A673 (cell line): ENCODE measurements at regions not wholly inside any gene's neighbourhood (a gene's known extent, or its start where the extent isn't known, plus 50 kb on each side); places are given as distances from the start of the nearest gene placed in this dataset.

Experiments used
- EZH2 ChIP-seq: fragments of 200-600 bp; sonication (generic); IDR thresholded peaks from 2 replicates; pipeline ENCODE4 v1.6.1; 2017; ENCODE audit warnings: borderline replicate concordance, low read depth, mild to moderate bottlenecking, mixed read lengths, antibody characterized with exemption, low read length; ENCODE audit not compliant: poor library complexity, severe bottlenecking
- TF ChIP-seq, protein P1 (sequence below): fragments of 300-800, 200-600 bp; sonication (generic); conservative IDR thresholded peaks from 2 replicates; pipeline ENCODE4 v1.5.1; 2017; ENCODE audit warnings: low read depth, mild to moderate bottlenecking, antibody characterized with exemption, low read length, moderate library complexity, mixed read lengths

DNA sequence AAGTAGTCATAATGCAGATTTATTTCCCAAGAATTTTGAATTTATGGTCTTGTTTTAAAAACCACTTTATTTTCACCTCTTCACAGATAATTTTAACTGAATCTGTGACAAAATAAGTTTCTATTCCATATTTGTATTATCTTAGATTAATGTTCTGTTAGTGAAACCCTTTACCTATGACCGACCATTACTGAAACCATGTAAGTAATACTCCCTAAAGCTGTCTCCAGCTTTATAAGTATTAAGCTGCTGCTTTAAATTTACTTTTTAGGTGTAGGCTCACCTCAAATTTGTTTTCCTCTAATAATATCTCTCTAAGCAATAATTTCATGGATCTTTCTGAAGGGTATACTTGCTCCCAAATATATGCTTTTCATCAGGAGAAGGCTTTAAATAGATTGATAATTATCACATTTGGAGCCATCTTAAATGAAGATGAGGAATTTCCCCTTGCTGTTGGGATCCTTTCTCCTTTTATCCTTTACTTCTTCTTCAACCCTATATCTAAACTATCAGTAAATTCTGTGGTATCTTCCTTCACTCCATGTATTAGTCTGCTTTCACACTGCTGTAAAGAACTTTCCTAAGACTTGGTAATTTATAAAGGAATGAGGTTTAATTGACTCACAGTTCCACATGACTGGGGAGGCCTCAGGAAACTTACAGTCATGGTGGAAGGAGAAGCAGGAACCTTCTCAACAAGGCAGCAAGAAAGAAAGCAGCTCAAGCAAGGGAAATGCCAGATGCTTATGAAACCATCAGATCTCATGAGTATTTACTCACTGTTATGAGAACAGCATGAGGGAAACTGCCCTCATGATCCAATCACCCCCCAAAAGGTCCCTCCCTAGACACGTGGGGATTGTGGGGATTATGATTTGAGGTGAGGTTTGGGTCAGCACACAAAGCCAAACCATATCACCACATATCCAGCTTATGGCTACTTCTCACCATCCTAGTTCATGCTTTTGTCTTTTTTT, 92.3 kb upstream of the P2RY1 start:
- TF ChIP-seq EZH2, result no peak
- TF ChIP-seq, protein P1, sequence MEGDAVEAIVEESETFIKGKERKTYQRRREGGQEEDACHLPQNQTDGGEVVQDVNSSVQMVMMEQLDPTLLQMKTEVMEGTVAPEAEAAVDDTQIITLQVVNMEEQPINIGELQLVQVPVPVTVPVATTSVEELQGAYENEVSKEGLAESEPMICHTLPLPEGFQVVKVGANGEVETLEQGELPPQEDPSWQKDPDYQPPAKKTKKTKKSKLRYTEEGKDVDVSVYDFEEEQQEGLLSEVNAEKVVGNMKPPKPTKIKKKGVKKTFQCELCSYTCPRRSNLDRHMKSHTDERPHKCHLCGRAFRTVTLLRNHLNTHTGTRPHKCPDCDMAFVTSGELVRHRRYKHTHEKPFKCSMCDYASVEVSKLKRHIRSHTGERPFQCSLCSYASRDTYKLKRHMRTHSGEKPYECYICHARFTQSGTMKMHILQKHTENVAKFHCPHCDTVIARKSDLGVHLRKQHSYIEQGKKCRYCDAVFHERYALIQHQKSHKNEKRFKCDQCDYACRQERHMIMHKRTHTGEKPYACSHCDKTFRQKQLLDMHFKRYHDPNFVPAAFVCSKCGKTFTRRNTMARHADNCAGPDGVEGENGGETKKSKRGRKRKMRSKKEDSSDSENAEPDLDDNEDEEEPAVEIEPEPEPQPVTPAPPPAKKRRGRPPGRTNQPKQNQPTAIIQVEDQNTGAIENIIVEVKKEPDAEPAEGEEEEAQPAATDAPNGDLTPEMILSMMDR, result no peak
